ENCODE measurements at regions not wholly inside any gene's neighbourhood (a gene's known extent, or its start where the extent isn't known, plus 50 kb on each side); places are given as distances from the start of the nearest gene placed in this dataset.

GRCh38 chr6:148222846-148223245 lies 119.8 kb upstream of the SASH1 start:
- in situ Hi-C loops (cut with MboI; ENCODE audit: low sequenced_read_pairs), result no loop called here

- in situ Hi-C loops (cut with MboI; ENCODE audit: low sequenced_read_pairs), result no loop called here
Measured at GRCh38 chr6:148223424-148223842, 119.2 kb upstream of the SASH1 start.

- in situ Hi-C loops (cut with MboI; ENCODE audit: low sequenced_read_pairs), result no loop called here
Measured at GRCh38 chr6:148225871-148226270, 116.8 kb upstream of the SASH1 start.

- in situ Hi-C loops (cut with MboI; ENCODE audit: low sequenced_read_pairs), result no loop called here
Measured at GRCh38 chr6:148226284-148226683, 116.4 kb upstream of the SASH1 start.

GRCh38 chr6:148231572-148231971 lies 111.1 kb upstream of the SASH1 start:
- in situ Hi-C loops (cut with MboI; ENCODE audit: low sequenced_read_pairs), result no loop called here

- in situ Hi-C loops (cut with MboI; ENCODE audit: low sequenced_read_pairs), result no loop called here
Measured at GRCh38 chr6:148235446-148235845, 107.2 kb upstream of the SASH1 start.

GRCh38 chr6:148238713-148239112 lies 103.9 kb upstream of the SASH1 start:
- in situ Hi-C loops (cut with MboI; ENCODE audit: low sequenced_read_pairs), result no loop called here

- in situ Hi-C loops (cut with MboI; ENCODE audit: low sequenced_read_pairs), result no loop called here
Measured at GRCh38 chr6:148239215-148239614, 103.4 kb upstream of the SASH1 start.

- in situ Hi-C loops (cut with MboI; ENCODE audit: low sequenced_read_pairs), result no loop called here
Measured at GRCh38 chr6:148239801-148240460, 102.7 kb upstream of the SASH1 start.

- in situ Hi-C loops (cut with MboI; ENCODE audit: low sequenced_read_pairs), result no loop called here
Measured at GRCh38 chr6:148240461-148240840, 102.2 kb upstream of the SASH1 start.

GRCh38 chr6:148240861-148241477 lies 101.7 kb upstream of the SASH1 start:
- in situ Hi-C loops (cut with MboI; ENCODE audit: low sequenced_read_pairs), result no loop called here

GRCh38 chr6:148242180-148242579 lies 100.5 kb upstream of the SASH1 start:
- in situ Hi-C loops (cut with MboI; ENCODE audit: low sequenced_read_pairs), result no loop called here

- in situ Hi-C loops (cut with MboI; ENCODE audit: low sequenced_read_pairs), result no loop called here
Measured at GRCh38 chr6:148244217-148244935, 98.3 kb upstream of the SASH1 start.

- in situ Hi-C loops (cut with MboI; ENCODE audit: low sequenced_read_pairs), result no loop called here
Measured at GRCh38 chr6:148247386-148248063, 95.1 kb upstream of the SASH1 start.

- in situ Hi-C loops (cut with MboI; ENCODE audit: low sequenced_read_pairs), result no loop called here
Measured at GRCh38 chr6:148249160-148249559, 93.5 kb upstream of the SASH1 start.

- in situ Hi-C loops (cut with MboI; ENCODE audit: low sequenced_read_pairs), result loop anchor here (10.0 kb wide), 1 partner anchor 75 kb away; no protein-coding TSS in a partner anchor
Measured at GRCh38 chr6:148249679-148250375, 92.8 kb upstream of the SASH1 start.

GRCh38 chr6:148250975-148251685 lies 91.5 kb upstream of the SASH1 start:
- in situ Hi-C loops (cut with MboI; ENCODE audit: low sequenced_read_pairs), result loop anchor here (10.0 kb wide), 1 partner anchor 76 kb away; no protein-coding TSS in a partner anchor

GRCh38 chr6:148251891-148252290 lies 90.7 kb upstream of the SASH1 start:
- in situ Hi-C loops (cut with MboI; ENCODE audit: low sequenced_read_pairs), result loop anchor here (10.0 kb wide), 1 partner anchor 77 kb away; no protein-coding TSS in a partner anchor

- in situ Hi-C loops (cut with MboI; ENCODE audit: low sequenced_read_pairs), result loop anchor here (10.0 kb wide), 1 partner anchor 83 kb away; no protein-coding TSS in a partner anchor
Measured at GRCh38 chr6:148257810-148258209, 84.8 kb upstream of the SASH1 start.

- in situ Hi-C loops (cut with MboI; ENCODE audit: low sequenced_read_pairs), result loop anchor here (10.0 kb wide), 1 partner anchor 84 kb away; no protein-coding TSS in a partner anchor
Measured at GRCh38 chr6:148258868-148259267, 83.8 kb upstream of the SASH1 start.

Measured in HL-60/S4 (cell line).